ENCODE measurements at regions not wholly inside any gene's neighbourhood (a gene's known extent, or its start where the extent isn't known, plus 50 kb on each side); places are given as distances from the start of the nearest gene placed in this dataset.

DNA sequence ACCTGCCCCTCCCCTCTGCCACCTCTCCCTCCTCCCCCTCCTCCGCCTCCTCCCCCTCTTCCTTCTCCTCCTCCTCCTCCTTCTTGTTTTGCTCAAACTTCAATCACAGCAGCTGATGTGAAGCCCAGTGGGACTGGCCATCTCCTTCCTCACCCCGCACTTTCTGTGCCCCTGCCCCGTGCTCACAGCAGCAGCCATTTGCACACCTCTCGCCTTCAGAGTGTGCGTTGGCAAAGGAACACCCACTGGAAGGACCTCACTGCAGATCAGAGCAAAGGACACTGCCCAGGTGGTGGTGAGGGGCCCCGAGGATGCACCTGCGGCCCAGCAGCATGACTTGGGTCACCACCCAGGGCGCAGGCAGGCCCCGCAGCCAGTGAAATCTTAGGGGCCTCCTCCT lies 98.8 kb downstream of the SOX1 start:
- no peak for DNase-seq (ENCODE audit: low read depth in 1 of 2, low spot score in 2 of 2)
- no peak overlapping the region for H3K9ac ChIP-seq (replicated peaks in 1 of 4; ENCODE audit: extremely low read depth in 1 of 4, low read depth in 3 of 4, low read length in 3 of 4)

More for the DNA sequence above, 98.8 kb downstream of the SOX1 start:
- no peak for TF ChIP-seq KDM5A (IDR thresholded peaks at IDR 0.05; ENCODE audit: low read length)
- TF ChIP-seq BACH1 (IDR thresholded peaks at IDR 0.05; ENCODE audit: low read length) = no peak
- no peak for TF ChIP-seq KDM4A (IDR thresholded peaks at IDR 0.05; ENCODE audit: low read depth, low read length, severe bottlenecking)
- no peak for TF ChIP-seq CTCF (IDR thresholded peaks at IDR 0.05; ENCODE audit: control extremely low read depth in 1 of 3, insufficient read depth in 1 of 3, low read depth in 1 of 3, low read length in 3 of 3)
- TF ChIP-seq GTF2F1 (IDR thresholded peaks at IDR 0.05; ENCODE audit: borderline replicate concordance, low read depth, low read length) = no peak
- no peak for TF ChIP-seq POLR2AphosphoS5 (IDR thresholded peaks at IDR 0.05; ENCODE audit: low read depth, low read length)
- no peak for TF ChIP-seq EGR1 (IDR thresholded peaks at IDR 0.05; ENCODE audit: borderline replicate concordance, low read depth, low read length)
- TF ChIP-seq, protein P1, sequence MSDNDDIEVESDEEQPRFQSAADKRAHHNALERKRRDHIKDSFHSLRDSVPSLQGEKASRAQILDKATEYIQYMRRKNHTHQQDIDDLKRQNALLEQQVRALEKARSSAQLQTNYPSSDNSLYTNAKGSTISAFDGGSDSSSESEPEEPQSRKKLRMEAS (IDR thresholded peaks at IDR 0.05) = no peak
- no peak for TF ChIP-seq POU5F1 (IDR thresholded peaks at IDR 0.05; ENCODE audit: low read depth, low read length)
- POLR2A ChIA-PET (ENCODE audit: partially characterized antibody) = no interaction called here
- Histone ChIP-seq H3K4ac (replicated peaks; ENCODE audit: insufficient read length, low read depth, low read length) (peak overlapping the region; percentile 93), H2AFZ (ENCODE audit: low read length) (no peak overlapping the region), H2BK120ac (replicated peaks; ENCODE audit: low read depth, low read length) (peak overlapping the region; percentile 69), H2BK5ac (ENCODE audit: low read depth, low read length) (no peak overlapping the region), H3K4me1 (replicated peaks in 1 of 4; ENCODE audit: control insufficient read depth in 3 of 4, insufficient read depth in 4 of 4, low read length in 3 of 4) (peaks cover 8 to 24% (median 13%) of the 10 kb centered on the region in 4 experiments), H2BK15ac (ENCODE audit: low read length) (no peak overlapping the region), H3K27ac (ENCODE audit: low read depth, low read length) (no peak overlapping the region), H3K18ac (ENCODE audit: extremely low read depth, low read length) (0 out of 2 replicates have a peak overlapping the region, but pooled peaks have one; percentile 33), H3K23me2 (ENCODE audit: low read depth, low read length) (no peaks in the 10 kb centered on the region), H4K91ac (replicated peaks; ENCODE audit: insufficient read length, low read length) (peak overlapping the region; percentile 97), H3K4me3 (ENCODE audit: extremely low read depth in 1 of 4, insufficient read depth in 2 of 4, low read depth in 3 of 4, low read length in 4 of 4) (no peak overlapping the region), H2BK12ac (ENCODE audit: low read depth, low read length) (peak overlapping the region; percentile 4; the same call in 1 of the 2 replicates), H2AK5ac (ENCODE audit: low read depth, low read length) (no peak overlapping the region), H3K4me2 (ENCODE audit: insufficient read depth in 1 of 2, low read depth in 2 of 2, low read length in 2 of 2) (no peak overlapping the region), H3K79me1 (ENCODE audit: low read depth, low read length) (no peaks in the 10 kb centered on the region; the same call in 1 of the 2 replicates), H3K23ac (ENCODE audit: insufficient read length) (no peak overlapping the region), H4K20me1 (replicated peaks in 1 of 2; ENCODE audit: control insufficient read depth in 1 of 2, insufficient read depth in 2 of 2, low read length in 2 of 2) (no peaks in the 10 kb centered on the region), H3K14ac (ENCODE audit: insufficient read length) (no peak overlapping the region), H3K9me3 (ENCODE audit: insufficient read depth in 2 of 2, low read depth in 1 of 2, low read length in 1 of 2) (no peaks in the 10 kb centered on the region; a peak in 1 of 4 replicates), H4K8ac (ENCODE audit: extremely low read depth, insufficient read depth, low read length) (no peak overlapping the region; the same call in 1 of the 2 replicates), H3K36me3 (ENCODE audit: control insufficient read depth in 2 of 4, insufficient read depth in 4 of 4, low read length in 3 of 4) (no peaks in the 10 kb centered on the region), H4K5ac (ENCODE audit: insufficient read length, low read depth, low read length) (no peak overlapping the region), H3K27me3 (replicated peaks in 1 of 4; ENCODE audit: control insufficient read depth in 3 of 4, extremely low read depth in 1 of 4, insufficient read depth in 3 of 4, low read length in 3 of 4) (no peaks in the 10 kb centered on the region; a peak in 1 of 7 replicates), H2BK20ac (ENCODE audit: low read length) (peak overlapping the region; percentile 28), H3K79me2 (ENCODE audit: control insufficient read depth in 1 of 2, insufficient read depth in 2 of 2, low read length in 2 of 2) (no peaks in the 10 kb centered on the region), H3K56ac (replicated peaks; ENCODE audit: insufficient read length, low read depth, low read length) (no peak overlapping the region)
- CTCF ChIA-PET (ENCODE audit: partially characterized antibody) = interaction anchor here (3.3 kb wide), 1 partner anchor 278 kb away, joined by 10 read pairs; no protein-coding TSS in a partner anchor
- 85% methylated on average over 8 of the region's 9 CpGs; no CpG with 5 or more reads in 1 of the 2 experiments for WGBS, 2 experiments (ENCODE audit: extremely low coverage in 1 of 2, insufficient coverage in 1 of 2, insufficient read length in 1 of 2, insufficient replicate concordance in 2 of 2, low coverage in 1 of 2, low lambda C conversion rate in 2 of 2, missing lambda C conversion rate in 1 of 2)
- no peak for FAIRE-seq
